ENCODE measurements at regions not wholly inside any gene's neighbourhood (a gene's known extent, or its start where the extent isn't known, plus 50 kb on each side); places are given as distances from the start of the nearest gene placed in this dataset.

DNA sequence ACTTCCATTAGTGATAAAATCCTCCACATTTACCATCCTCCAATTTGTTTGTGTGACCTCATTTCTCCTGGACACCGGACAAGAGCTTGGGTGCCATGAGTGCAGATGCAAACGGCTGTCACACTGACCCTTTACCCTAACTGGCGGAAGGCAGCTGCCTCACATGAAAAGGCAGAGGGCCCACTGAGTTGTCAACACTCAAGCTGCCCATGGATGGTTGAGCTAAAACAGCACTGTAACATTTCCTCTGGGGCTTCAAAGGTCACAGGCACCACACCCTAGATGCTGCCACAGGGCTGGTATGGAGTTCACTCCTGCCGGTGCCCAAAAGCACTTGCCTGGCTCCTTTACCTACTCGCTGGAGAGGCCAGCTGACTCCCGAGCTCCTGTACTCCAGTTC is 653.4 kb downstream of the KCNT2 start:
- no peak overlapping the region for H3K4me3 ChIP-seq (ENCODE audit: low read length)
- no peak for DNase-seq (ENCODE audit: low read depth, low spot score)

GRCh38 chr1:195951313-195951712 is 656.9 kb downstream of the KCNT2 start:
- H3K4me3 ChIP-seq (ENCODE audit: low read length): no peak overlapping the region
- no peak for DNase-seq (ENCODE audit: low read depth, low spot score)

DNA sequence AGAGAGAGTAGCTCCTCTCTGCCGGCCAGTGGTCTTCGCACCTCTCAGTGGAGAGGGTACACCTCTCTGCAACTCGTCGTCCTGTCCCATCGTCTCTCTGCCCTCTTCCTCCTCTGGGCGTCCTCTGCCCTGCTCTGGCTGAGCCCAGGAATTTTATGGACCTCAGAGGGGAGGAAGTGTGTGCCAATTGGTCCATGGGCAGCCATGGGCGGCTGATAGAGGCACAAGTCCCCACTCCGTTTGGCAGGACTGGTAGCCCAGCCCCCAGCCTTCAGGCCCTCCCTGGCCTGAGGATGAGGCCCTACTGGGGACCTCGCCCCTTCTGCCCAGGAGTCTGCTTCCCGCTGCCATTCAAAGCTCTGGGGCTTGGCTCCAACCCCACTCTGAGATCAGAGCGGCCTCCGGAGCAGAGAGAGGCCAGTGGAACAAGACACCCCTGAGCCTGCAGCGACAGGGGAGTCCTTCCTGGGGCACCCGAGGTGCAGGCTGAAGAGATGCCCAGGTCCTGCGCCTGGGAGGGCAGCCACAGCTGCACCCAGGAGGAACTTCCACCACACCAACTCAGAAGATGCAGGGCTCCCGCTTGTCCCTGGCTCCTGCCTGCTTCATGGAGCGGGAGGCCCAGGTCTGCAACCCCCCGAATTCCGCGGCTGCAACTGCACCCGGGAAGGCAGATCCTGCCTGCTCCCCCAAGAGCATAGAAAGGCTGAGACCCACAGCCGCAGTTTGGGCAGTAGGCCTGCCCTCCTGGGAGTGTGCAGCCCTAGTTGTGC is 659.9 kb downstream of the KCNT2 start:
- no peak for DNase-seq (ENCODE audit: low read depth, low spot score)
- H3K4me3 ChIP-seq (ENCODE audit: low read length): no peak overlapping the region

GRCh38 chr1:195946500-195946899 is 661.7 kb downstream of the KCNT2 start:
- H3K4me3 ChIP-seq (ENCODE audit: low read length): no peak overlapping the region
- no peak for DNase-seq (ENCODE audit: low read depth, low spot score)

GRCh38 chr1:195941795-195942194 is 666.4 kb downstream of the KCNT2 start:
- H3K4me3 ChIP-seq (ENCODE audit: low read length): no peak overlapping the region
- DNase-seq (ENCODE audit: low read depth, low spot score): no peak

DNA sequence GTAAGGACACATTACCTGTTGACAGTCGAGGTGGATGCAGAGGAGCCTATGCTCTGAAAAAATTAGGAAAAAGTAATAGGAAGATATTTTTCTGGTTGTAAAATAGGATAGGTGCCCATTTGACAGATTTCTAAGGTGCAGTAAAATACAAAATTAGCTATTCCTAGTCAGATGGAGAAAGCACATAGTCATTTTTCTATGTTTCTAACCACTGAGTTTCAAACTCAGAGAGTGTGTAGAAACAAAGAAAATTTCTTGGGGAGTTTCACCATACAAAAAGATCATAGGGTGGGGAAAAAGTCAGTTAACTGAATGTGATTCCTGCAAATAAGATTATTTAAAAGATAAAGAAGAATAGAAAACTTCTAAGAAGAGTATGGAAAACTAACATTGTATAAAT is 666.9 kb downstream of the KCNT2 start:
- H3K4me3 ChIP-seq (ENCODE audit: low read length): no peak overlapping the region
- no peak for DNase-seq (ENCODE audit: low read depth, low spot score)

GRCh38 chr1:195939844-195940243 is 668.4 kb downstream of the KCNT2 start:
- DNase-seq (ENCODE audit: low read depth, low spot score): no peak

DNA sequence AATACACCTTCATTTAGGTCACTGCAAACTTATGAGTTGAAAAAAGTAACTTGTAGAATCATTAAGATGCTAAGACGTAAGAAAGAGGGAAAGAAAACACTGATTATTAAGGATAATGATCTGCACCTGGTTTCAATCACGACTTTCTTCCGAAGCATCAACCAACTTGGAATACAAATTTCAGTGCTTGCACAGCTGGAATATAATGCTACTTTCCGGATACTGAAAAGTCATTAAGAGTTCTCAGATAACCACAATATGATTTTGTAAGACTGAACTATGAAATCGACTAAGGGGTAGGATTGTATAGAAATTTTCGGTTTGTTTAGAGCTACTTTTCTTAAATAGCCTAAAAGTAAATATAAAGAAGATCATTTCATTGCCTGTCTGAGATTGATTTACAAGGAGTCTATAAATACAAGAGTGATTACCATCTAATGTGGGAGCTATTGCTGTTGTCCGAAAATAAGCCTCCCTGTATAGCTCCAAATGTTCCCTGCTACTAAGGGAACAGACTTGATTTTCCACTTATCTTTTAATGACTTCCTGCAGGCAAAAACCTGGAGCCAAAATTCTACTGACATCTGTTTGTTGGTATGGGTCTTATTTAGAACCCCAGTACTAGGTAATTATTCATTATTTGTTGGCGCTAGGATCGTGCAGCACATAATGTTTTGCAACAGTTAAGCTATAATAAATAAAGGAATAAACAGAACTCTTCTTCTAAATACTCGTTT is 673.3 kb downstream of the KCNT2 start:
- no peak overlapping the region for H3K4me3 ChIP-seq (ENCODE audit: low read length)
- no peak for DNase-seq (ENCODE audit: low read depth, low spot score)

More at GRCh38 chr1:195939844-195940243, 668.4 kb downstream of the KCNT2 start:
- H3K4me3 ChIP-seq (ENCODE audit: low read length): no peak overlapping the region

DNA sequence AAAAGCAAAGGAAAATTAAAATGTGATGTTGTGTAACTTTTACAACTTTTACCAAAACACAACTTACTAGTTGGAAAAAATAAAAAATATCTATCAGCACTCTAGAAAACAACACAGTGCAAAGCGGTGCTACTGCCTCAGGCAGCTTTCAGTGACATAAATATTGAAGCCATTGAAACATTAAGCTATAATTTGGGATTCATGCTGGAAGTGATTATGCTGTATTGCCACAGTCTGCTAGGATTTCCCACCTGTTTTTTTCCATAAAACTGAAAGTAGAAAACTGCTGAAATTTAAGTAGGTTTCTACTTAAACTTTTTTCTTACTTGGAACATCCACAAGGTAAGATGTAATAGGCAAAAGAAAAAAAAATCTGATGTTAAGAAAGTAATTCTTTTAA is 674.4 kb downstream of the KCNT2 start:
- H3K4me3 ChIP-seq (ENCODE audit: low read length): no peak overlapping the region
- no peak for DNase-seq (ENCODE audit: low read depth, low spot score)

GRCh38 chr1:195915826-195916225 is 692.4 kb downstream of the KCNT2 start:
- no peak for DNase-seq (ENCODE audit: low read depth, low spot score)
- no peak overlapping the region for H3K4me3 ChIP-seq (ENCODE audit: low read length)

DNA sequence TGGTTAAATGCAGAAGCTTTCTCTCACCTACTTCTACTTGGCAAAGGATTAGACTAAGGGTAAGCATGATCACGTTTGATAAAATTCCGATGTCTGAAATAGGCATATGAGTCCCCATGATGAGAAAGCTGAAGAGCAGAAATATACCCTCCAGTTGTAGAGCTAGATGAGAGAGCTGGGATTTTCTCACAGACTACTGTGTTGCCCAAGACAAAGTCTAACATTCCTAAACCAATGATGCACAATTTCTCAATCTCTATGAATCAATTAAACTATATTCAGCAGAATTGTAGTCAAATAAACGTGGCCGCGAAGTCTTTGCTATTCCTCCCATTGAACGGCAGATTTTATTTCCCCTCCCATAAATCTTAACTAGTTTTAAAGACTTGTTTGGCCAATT is 699.2 kb downstream of the KCNT2 start:
- H3K4me3 ChIP-seq (ENCODE audit: low read length): no peak overlapping the region
- DNase-seq (ENCODE audit: low read depth, low spot score): no peak

DNA sequence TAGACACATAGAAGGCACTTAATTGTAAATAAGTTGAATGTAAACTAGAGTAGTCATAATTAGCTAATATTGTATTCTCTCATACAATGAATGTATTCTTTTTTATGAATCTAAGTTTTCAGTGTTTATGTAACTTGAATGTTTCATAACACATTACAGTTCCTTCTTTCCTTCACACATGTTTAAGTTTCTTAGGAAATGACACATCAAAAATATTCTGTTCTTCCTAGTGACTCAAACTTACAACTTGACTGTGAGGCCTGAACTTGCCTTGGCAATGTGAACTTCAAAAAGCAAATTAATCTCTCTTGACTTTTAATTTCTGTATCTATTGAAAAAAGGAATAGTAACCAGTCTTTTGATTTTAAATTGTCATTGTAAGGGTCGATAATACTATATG is 700.1 kb downstream of the KCNT2 start:
- no peak for DNase-seq (ENCODE audit: low read depth, low spot score)

DNA sequence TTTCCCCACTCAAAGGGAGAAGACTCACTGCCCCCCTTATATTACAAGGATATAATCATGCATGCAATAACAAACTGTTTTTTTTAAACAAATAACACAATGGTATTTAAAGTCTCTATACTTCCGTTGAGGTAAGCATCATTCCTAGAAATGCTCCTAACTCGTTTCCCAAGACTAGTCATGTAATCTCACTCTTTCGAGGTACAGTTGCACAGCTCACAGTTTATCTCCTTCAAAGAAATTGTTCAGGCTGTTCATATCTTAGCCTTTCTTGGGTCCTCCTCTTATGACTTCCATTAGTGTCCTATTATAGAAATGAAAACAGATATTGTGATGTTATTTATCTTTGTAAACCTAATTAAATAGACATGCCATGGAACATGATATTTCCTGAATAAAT is 705.0 kb downstream of the KCNT2 start:
- no peak for DNase-seq (ENCODE audit: low read depth, low spot score)
- no peak overlapping the region for H3K4me3 ChIP-seq (ENCODE audit: low read length)

More for the DNA sequence above, 700.1 kb downstream of the KCNT2 start:
- H3K4me3 ChIP-seq (ENCODE audit: low read length): no peak overlapping the region

DNA sequence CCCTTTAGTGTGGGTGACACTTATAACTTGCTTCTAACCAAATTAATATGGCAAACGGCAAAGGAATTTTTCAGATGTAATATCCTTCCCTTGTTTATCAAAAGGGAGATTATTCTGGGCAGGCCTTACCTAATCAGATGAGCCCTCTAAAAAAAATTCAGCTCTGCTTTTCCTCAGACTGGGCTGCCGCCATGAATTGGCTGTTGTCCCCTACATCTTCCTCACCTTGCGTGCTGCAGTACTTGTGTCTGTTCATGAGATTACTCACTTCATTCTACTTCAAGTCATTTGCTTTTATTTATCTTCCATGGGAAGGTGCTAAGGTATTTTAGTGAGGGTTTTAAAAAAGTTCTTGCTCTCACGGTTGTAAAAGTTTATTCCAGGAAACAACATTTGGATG is 705.5 kb downstream of the KCNT2 start:
- DNase-seq (ENCODE audit: low read depth, low spot score): no peak
- H3K4me3 ChIP-seq (ENCODE audit: low read length): no peak overlapping the region

DNA sequence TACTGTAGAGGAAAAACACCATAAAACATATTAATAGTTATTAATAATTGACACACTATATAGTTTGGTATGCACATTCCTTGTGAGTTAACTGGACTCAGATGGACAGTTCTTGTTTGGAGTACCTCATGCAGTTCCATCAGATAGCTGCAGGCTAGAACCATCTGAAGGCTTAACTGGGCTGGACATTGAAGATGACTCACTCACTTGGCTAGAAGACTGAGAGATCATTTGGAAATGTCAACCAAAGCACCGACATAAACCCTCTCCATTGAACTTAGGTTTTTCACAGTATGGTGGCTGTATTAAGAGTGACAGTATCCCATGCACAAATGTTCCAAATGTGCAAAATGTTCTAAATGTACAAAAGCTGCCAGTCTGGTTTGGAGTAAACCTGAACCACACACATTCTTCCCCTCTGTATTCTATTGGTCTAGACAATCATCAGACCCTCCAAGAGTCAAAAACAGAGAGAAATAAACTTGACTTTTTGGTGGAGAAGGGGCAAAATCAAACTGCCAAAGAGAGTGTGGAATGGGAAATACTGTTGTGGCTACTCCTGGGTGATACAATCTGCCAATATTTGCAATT is 708.4 kb downstream of the KCNT2 start:
- H3K4me3 ChIP-seq (ENCODE audit: low read length): no peak overlapping the region
- DNase-seq (ENCODE audit: low read depth, low spot score): no peak

- H3K4me3 ChIP-seq (ENCODE audit: low read length): no peak overlapping the region
- DNase-seq (ENCODE audit: low read depth, low spot score): no peak
Measured at GRCh38 chr1:195898924-195899323, 709.3 kb downstream of the KCNT2 start.

DNA sequence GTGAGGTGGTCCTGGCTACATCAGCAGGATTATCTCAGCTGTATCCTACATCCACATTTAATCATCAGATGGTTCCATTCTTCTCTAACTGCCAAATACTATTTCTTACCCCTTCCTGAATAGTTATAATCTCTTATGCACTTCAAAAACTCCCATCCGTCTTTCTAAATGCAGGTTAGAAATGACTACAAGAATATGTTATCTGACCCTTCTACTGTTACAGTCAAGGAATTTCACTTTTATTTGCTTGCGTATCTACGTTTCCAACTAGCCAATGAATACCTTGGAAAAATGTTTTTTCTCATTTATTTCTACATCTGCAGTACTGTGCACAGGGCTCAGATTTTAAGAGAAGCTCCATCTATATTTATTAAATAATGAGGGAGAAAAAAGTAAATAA is 709.9 kb downstream of the KCNT2 start:
- no peak overlapping the region for H3K4me3 ChIP-seq (ENCODE audit: low read length)
- DNase-seq (ENCODE audit: low read depth, low spot score): no peak

DNA sequence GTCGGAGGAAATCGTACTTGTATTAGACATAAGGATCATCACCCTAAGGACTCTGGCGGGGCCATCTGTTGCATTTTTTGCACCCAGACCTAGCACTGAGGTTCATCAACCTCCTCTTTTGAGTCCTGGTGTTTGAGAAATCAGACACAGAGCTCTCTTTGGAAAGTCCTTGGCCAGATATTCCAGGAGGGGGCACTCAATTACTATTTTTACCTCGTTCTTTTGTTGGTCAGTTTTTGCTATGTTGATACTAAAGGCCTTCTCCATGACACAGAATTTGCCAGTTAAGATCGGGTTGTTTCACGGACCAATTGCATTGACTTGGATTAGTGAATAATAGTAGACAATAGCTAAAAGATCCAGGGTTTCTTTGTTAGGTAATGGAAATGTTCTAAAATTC is 711.2 kb downstream of the KCNT2 start:
- H3K4me3 ChIP-seq (ENCODE audit: low read length): no peak overlapping the region
- no peak for DNase-seq (ENCODE audit: low read depth, low spot score)

DNA sequence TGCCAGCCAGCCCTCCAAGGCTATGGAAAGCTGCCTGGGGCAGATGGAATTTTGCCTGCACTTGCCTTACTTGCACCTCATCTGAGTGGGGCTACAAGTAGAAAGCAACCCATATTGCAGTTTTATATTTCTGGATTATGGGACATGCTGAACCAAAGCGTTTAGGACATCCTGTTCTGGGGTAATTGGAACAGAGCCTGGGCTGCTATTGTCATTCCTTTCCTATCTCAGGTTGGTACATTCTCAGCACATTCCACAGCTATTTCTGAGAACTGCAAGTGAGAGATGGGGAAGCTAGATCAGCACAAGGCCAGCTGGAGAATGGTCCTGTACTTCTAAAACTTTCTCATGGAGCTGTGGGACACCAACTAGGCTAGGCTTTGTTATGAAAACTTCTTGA is 713.8 kb downstream of the KCNT2 start:
- DNase-seq (ENCODE audit: low read depth, low spot score): no peak
- H3K4me3 ChIP-seq (ENCODE audit: low read length): no peak overlapping the region

DNA sequence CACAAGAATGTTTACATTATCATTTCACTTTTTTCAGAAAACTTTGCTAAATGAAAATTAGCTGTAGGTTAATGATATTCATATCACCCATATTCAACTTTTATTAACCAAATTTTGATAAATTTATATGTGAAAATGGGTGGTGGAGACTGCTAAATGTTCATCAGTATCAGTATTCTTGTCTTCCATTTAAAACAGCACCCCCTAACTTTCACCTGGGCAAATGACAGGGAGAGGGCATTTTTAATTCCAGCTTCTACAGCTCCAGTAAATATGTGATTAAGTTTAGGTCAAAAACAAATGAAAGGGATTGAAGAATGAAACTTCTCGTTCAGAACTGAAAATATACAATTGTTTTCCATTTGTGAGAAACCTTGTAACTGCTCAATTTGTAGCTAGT is 722.2 kb downstream of the KCNT2 start:
- no peak for DNase-seq (ENCODE audit: low read depth, low spot score)
- no peak overlapping the region for H3K4me3 ChIP-seq (ENCODE audit: low read length)

Measured in Jurkat, Clone E6-1 (cell line).